ENCODE measurements at regions not wholly inside any gene's neighbourhood (a gene's known extent, or its start where the extent isn't known, plus 50 kb on each side); places are given as distances from the start of the nearest gene placed in this dataset.

GRCh38 chr1:98099501-98099900, 178.7 kb upstream of the DPYD start:
- no peak for DNase-seq (ENCODE audit: low read depth)
- H3K4me3 ChIP-seq (ENCODE audit: low read depth, low read length): no peak overlapping the region
- no peak for TF ChIP-seq CTCF (IDR thresholded peaks at IDR 0.05; ENCODE audit: low read depth, low read length, missing control alignments)
- in situ Hi-C loops (cut with HindIII; ENCODE audit: low sequenced_read_pairs): no loop called here

GRCh38 chr1:98098473-98098872, 177.6 kb upstream of the DPYD start:
- H3K4me3 ChIP-seq (ENCODE audit: low read depth, low read length): no peak overlapping the region
- DNase-seq (ENCODE audit: low read depth): no peak
- in situ Hi-C loops (cut with HindIII; ENCODE audit: low sequenced_read_pairs): no loop called here
- TF ChIP-seq CTCF (IDR thresholded peaks at IDR 0.05; ENCODE audit: low read depth, low read length, missing control alignments): no peak

GRCh38 chr1:98090351-98090750, 169.5 kb upstream of the DPYD start:
- in situ Hi-C loops (cut with HindIII; ENCODE audit: low sequenced_read_pairs): no loop called here
- DNase-seq (ENCODE audit: low read depth): no peak
- no peak overlapping the region for H3K4me3 ChIP-seq (ENCODE audit: low read depth, low read length)
- no peak for TF ChIP-seq CTCF (IDR thresholded peaks at IDR 0.05; ENCODE audit: low read depth, low read length, missing control alignments)

- DNase-seq (ENCODE audit: low read depth): no peak
- in situ Hi-C loops (cut with HindIII; ENCODE audit: low sequenced_read_pairs): no loop called here
- H3K4me3 ChIP-seq (ENCODE audit: low read depth, low read length): no peak overlapping the region
- no peak for TF ChIP-seq CTCF (IDR thresholded peaks at IDR 0.05; ENCODE audit: low read depth, low read length, missing control alignments)
These were observed 167.5 kb upstream of the DPYD start for GRCh38 chr1:98088381-98088780.

GRCh38 chr1:98086796-98087441, 166.1 kb upstream of the DPYD start:
- no peak for TF ChIP-seq CTCF (IDR thresholded peaks at IDR 0.05; ENCODE audit: low read depth, low read length, missing control alignments)
- in situ Hi-C loops (cut with HindIII; ENCODE audit: low sequenced_read_pairs): no loop called here
- peak; percentile 92 for DNase-seq (ENCODE audit: low read depth)
- no peak overlapping the region for H3K4me3 ChIP-seq (ENCODE audit: low read depth, low read length)

GRCh38 chr1:98086156-98086555, 165.3 kb upstream of the DPYD start:
- in situ Hi-C loops (cut with HindIII; ENCODE audit: low sequenced_read_pairs): no loop called here
- DNase-seq (ENCODE audit: low read depth): no peak
- no peak overlapping the region for H3K4me3 ChIP-seq (ENCODE audit: low read depth, low read length)
- no peak for TF ChIP-seq CTCF (IDR thresholded peaks at IDR 0.05; ENCODE audit: low read depth, low read length, missing control alignments)
